ENCODE measurements at regions not wholly inside any gene's neighbourhood (a gene's known extent, or its start where the extent isn't known, plus 50 kb on each side); places are given as distances from the start of the nearest gene placed in this dataset.
A peak's percentile ranks its signal among the peaks of the same experiment; 100 is the strongest.
"Not testable (repeated sequence)": the region's sequence is repeated elsewhere in the genome, so short reads cannot be mapped to it uniquely, and the experiment has no call there.

DNA sequence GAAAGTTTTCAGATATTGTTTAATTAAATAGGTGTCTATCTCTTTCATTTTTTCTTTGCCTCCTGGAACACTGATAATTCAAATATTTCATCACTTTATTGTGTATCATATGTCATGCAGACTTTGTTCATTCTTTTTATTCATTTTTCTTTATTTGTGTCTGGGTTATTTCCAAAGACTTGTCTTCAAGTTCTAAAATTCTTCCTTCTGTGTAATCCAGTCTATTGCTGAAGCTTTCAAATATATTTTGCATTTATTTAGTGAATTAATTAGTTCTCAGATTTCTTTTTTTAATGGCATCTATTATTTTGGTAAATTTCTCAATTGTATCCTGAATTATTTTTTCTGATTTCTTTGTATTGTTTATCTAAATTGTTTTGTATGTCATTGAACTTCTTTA is 70.1 kb downstream of the ZNF330 start:
- peaks cover 3% of the 10 kb centered on the region for H3K9me3 Mint-ChIP-seq
- H3K4me1 Mint-ChIP-seq, result no peaks in the 10 kb centered on the region
- H3K36me3 Mint-ChIP-seq, result no peaks in the 10 kb centered on the region
- ATAC-seq, result no peak
- H3K27ac Mint-ChIP-seq, result no peak overlapping the region
- no peak overlapping the region for H3K4me3 Mint-ChIP-seq
- no peak for DNase-seq (ENCODE audit: low spot score in 2 of 2)

DNA sequence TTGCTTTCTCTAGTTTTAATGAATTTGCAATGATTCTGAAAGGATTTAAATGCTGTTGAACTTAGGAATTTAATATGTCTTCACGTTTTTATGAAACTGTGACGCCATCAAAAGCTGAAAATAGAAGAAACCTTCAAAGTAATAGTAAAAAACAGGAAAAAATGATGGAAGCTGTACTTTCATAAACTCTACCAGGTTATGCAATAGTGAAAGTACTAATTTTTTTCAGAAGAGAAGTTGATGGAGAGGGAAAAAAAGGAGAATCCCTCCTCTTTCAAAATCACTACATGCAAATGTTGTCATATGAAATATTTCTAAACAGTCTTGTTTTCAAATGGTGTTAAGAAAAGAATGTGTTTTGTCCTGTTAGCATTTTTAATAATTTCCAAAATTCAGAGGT is 73.6 kb downstream of the ZNF330 start:
- H3K9me3 Mint-ChIP-seq, result peaks cover 3% of the 10 kb centered on the region
- H3K4me3 Mint-ChIP-seq, result no peak overlapping the region
- ATAC-seq (no peak), DNase-seq (ENCODE audit: low spot score in 2 of 2) (no peak)
- H3K4me1 Mint-ChIP-seq, result no peaks in the 10 kb centered on the region
- H3K36me3 Mint-ChIP-seq, result no peaks in the 10 kb centered on the region
- no peak overlapping the region for H3K27ac Mint-ChIP-seq

- Mint-ChIP-seq H3K4me3 (no peak overlapping the region), H3K4me1 (no peaks in the 10 kb centered on the region), H3K36me3 (no peaks in the 10 kb centered on the region), H3K9me3 (no peaks in the 10 kb centered on the region), H3K27ac (no peak overlapping the region)
- ATAC-seq (no peak), DNase-seq (ENCODE audit: low spot score in 2 of 2) (no peak)
Observed at GRCh38 chr4:141301216-141301615, 80.5 kb downstream of the ZNF330 start.

GRCh38 chr4:141302924-141303323 is 82.2 kb downstream of the ZNF330 start:
- Mint-ChIP-seq H3K4me1 (peaks cover 12% of the 10 kb centered on the region), H3K4me3 (no peak overlapping the region), H3K27ac (no peak overlapping the region), H3K36me3 (no peaks in the 10 kb centered on the region), H3K9me3 (no peaks in the 10 kb centered on the region)
- no peak for ATAC-seq
- DNase-seq (ENCODE audit: low spot score in 2 of 2), result no peak

- DNase-seq (ENCODE audit: low spot score in 2 of 2), result no peak
- no peak for ATAC-seq
- Mint-ChIP-seq H3K27ac (no peak overlapping the region), H3K9me3 (no peaks in the 10 kb centered on the region), H3K4me3 (no peak overlapping the region), H3K4me1 (peaks cover 14% of the 10 kb centered on the region), H3K36me3 (no peaks in the 10 kb centered on the region)
Observed at GRCh38 chr4:141304346-141304745, 83.7 kb downstream of the ZNF330 start.

DNA sequence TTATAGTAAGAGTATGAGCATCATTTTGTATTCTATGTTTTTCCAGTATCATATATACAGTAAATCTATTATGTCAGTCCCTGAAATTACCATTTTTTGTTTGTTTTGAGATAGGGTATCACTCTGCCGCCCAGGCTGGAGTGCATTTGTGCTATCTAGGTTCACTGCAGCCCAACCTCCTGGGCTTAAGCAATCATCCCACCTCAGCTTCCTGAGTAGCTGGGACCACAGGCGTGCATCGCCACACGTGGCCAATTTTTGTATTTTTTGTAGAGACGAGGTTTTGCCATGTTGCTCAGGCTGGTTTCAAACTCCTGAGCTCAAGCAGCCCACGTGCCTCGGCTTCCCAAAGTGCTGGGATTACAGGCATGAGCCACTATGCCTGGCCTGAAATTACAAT is 85.6 kb downstream of the ZNF330 start:
- Mint-ChIP-seq H3K4me3 (no peak overlapping the region), H3K4me1 (peaks cover 14% of the 10 kb centered on the region), H3K27ac (no peak overlapping the region), H3K9me3 (no peaks in the 10 kb centered on the region), H3K36me3 (no peaks in the 10 kb centered on the region)
- DNase-seq (ENCODE audit: low spot score in 2 of 2) (no peak), ATAC-seq (no peak)

DNA sequence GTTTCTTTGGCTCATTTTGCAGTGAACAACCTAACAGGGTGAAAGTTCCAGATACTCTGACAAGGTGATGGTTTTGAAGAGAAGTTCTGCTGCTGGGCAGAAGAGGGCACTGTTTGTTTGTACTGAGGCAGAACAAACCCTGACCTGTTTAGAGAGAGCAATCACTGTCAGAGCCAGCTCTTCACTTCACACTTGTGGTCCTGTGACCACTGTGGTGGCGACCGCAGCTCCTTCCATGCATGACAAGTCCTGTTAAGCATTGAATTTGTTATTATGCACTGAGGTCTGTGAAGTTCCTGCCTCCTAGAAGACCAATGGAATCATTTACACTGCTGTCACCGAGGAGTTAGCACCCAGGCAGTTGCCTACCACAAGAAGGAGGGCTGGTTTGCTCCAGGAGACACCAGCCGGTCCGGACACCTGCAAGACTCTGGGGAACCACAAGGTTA is 86.6 kb downstream of the ZNF330 start:
- H3K4me1 Mint-ChIP-seq, result peaks cover 14% of the 10 kb centered on the region
- no peak overlapping the region for H3K4me3 Mint-ChIP-seq

DNA sequence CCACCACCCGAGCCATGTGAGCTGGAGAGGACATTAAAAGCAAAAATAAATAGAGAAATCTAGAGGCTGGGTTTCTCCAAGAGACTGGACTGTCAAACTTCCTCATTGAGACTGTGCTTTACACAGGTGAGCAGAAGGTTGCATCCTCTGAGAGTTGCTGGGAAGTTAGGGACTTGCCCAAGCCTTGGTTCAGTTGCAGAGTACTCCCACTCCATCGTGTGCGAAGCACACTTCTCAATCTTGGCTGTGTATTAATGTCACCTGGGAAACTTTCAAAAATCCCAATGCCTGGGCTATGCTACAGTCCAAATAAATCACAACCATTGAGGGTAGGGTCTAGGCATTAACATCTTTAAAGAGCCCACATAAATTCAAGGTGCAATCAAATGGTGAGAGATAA is 89.2 kb downstream of the ZNF330 start:
- Mint-ChIP-seq H3K4me1 (peaks cover 14% of the 10 kb centered on the region), H3K36me3 (no peaks in the 10 kb centered on the region), H3K4me3 (no peak overlapping the region), H3K27ac (no peak overlapping the region), H3K9me3 (no peaks in the 10 kb centered on the region)
- ATAC-seq (no peak), DNase-seq (ENCODE audit: low spot score in 2 of 2) (no peak)

More for the DNA sequence above, 86.6 kb downstream of the ZNF330 start:
- H3K9me3 Mint-ChIP-seq, result no peaks in the 10 kb centered on the region
- ATAC-seq (peak; percentile 100), DNase-seq (ENCODE audit: low spot score in 2 of 2) (peak; percentile 55 to 83)
- peak overlapping the region; percentile 36 for H3K27ac Mint-ChIP-seq
- H3K36me3 Mint-ChIP-seq, result no peaks in the 10 kb centered on the region

DNA sequence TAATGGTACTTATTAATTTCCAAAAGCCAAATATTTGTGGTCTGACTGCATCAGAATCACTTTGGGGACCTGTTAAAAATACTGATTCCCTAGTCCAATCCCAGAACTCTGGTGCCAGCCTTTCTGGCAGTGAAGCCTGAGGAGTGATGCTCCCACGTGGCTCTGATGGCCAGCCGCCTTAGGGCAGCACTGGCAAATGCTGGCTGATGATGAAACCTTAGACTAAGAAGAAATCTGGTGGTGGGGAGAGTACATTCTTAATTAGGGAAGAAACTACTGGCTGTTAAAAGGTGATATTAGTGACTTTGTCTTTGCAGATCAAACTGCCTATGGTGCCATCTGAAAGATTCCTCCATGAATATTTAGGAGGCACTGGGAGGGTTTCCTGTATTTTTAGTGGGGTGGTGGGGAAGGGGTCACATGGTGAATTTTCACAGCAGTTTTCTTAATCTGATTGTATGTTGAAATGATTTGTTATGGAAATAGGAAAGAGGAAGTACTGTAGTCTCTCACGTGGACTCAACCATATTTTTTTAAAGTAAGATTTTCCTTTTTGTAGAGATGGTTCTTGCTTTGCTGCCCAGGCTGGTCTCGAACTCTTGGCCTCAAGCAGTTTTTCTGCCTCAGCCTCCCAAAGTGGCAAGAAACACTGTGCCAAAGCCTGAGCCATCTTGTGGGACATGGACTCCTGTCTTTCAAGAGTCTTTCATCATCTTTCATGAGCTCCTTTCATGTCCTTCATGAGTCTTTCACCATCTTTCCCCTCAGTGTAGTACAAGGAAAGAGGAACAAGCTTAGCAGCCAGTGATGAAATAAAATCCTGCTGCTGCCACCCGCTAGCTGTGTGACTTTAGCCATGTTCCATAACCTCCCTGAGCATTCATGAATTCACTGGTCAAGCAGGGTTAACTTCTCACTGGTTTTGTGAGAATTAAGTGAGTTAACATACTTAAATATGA is 90.8 kb downstream of the ZNF330 start:
- ATAC-seq (no peak), DNase-seq (ENCODE audit: low spot score in 2 of 2) (no peak)
- H3K4me3 Mint-ChIP-seq, result no peak overlapping the region
- no peaks in the 10 kb centered on the region for H3K36me3 Mint-ChIP-seq
- no peaks in the 10 kb centered on the region for H3K9me3 Mint-ChIP-seq
- peaks cover 14% of the 10 kb centered on the region for H3K4me1 Mint-ChIP-seq
- no peak overlapping the region for H3K27ac Mint-ChIP-seq

GRCh38 chr4:141314627-141315026 is 93.9 kb downstream of the ZNF330 start:
- Mint-ChIP-seq H3K4me1 (no peaks in the 10 kb centered on the region), H3K4me3 (no peak overlapping the region), H3K9me3 (no peaks in the 10 kb centered on the region), H3K36me3 (no peaks in the 10 kb centered on the region), H3K27ac (no peak overlapping the region)
- no peak for ATAC-seq
- no peak for DNase-seq (ENCODE audit: low spot score in 2 of 2)

DNA sequence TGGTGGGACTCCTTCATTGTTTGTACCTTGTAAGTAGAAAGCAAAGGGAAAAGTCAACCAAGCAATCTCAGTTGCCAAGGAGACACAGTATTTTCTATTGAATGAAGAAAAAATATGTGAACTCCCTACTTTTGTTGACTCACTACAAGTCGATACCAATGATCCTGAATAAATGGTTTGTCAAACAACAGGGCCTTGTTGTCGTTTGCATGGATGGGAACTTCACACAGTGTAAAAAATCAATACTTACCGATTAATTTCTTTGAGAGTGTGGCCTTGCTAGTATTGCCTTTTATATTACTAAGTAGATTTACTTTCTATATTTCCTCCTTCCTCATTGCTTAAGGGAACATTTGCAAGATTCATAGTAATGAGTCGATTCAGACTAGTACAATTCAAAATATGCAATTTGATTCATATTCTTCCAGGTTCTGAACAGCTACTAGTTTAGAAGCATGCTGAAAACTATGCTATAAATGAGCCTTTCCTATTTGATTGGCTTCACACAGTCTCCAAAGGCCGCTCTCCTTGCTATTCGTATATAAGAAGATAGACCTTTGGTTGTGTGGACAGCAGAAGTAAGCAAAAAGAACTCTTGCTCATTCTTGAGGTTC is 108.0 kb downstream of the ZNF330 start:
- no peaks in the 10 kb centered on the region for H3K36me3 Mint-ChIP-seq
- no peaks in the 10 kb centered on the region for H3K4me1 Mint-ChIP-seq
- H3K27ac Mint-ChIP-seq, result no peak overlapping the region
- H3K4me3 Mint-ChIP-seq, result no peak overlapping the region
- ATAC-seq (no peak), DNase-seq (ENCODE audit: low spot score in 2 of 2) (no peak)
- H3K9me3 Mint-ChIP-seq, result no peaks in the 10 kb centered on the region

DNA sequence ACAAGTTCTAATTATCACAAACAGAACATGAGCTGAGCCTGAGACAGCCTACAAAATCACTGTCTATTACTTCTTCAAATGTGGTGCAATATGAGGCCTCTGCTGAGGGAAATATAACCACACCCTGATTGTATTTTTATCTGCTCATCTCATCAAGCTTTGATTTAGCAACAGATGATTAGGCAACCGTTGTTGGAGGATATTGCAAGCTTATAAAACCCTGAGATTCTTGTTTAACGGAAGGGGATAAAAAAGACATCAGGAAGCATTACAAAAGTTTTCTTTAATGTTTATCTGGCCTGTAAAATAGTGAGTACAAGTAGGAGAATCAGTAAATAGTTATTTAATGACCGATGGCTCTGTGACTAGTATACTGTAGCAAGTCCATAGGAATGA is 108.5 kb downstream of the ZNF330 start:
- H3K27ac Mint-ChIP-seq, result no peak overlapping the region
- H3K9me3 Mint-ChIP-seq, result no peaks in the 10 kb centered on the region
- no peak overlapping the region for H3K4me3 Mint-ChIP-seq
- ATAC-seq (no peak), DNase-seq (ENCODE audit: low spot score in 2 of 2) (no peak)
- H3K4me1 Mint-ChIP-seq, result no peaks in the 10 kb centered on the region
- H3K36me3 Mint-ChIP-seq, result no peaks in the 10 kb centered on the region

GRCh38 chr4:141330616-141331015 is 109.9 kb downstream of the ZNF330 start:
- DNase-seq (ENCODE audit: low spot score in 2 of 2) (no peak), ATAC-seq (no peak)
- no peaks in the 10 kb centered on the region for H3K36me3 Mint-ChIP-seq
- no peak overlapping the region for H3K4me3 Mint-ChIP-seq
- no peaks in the 10 kb centered on the region for H3K9me3 Mint-ChIP-seq
- H3K27ac Mint-ChIP-seq, result no peak overlapping the region
- no peaks in the 10 kb centered on the region for H3K4me1 Mint-ChIP-seq

DNA sequence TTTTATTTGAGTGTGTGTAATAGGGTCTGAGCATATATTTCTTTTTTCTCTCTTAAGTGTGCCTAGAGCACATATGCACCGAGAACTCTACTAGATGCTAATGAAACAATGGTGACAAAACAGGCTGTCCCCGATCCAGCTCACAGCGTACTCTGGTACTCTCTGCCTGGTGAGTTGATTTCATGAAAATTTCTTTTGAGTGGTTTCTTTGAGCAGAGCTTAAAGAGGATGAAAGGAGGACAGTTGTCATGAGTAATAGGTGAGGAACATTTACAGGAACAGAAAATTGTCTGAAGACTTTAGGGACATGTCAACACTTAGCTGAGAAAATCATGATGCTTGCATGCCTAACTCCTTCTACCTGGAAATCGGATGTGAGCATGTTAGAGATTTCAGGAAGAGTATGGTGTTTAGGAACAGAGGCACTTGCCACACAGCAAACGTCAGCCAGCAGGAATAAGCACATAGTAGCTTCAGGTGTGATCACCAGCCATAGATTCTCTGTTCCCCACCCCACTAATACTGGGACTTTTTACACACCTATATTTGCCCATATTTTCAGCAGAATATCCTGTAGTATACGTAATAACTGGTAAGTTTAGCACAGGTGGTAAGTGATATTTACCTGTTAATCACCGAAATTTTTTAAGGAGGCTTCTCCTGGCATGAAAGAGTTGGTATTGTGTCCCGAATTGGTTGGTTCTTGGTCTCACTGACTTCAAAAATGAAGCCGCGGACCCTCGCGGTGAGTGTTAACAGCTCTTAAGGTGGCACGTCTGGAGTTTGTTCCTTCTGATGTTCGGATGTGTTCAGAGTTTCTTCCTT is 111.1 kb downstream of the ZNF330 start:
- Mint-ChIP-seq H3K4me3 (no peak overlapping the region), H3K36me3 (no peaks in the 10 kb centered on the region), H3K27ac (no peak overlapping the region)

DNA sequence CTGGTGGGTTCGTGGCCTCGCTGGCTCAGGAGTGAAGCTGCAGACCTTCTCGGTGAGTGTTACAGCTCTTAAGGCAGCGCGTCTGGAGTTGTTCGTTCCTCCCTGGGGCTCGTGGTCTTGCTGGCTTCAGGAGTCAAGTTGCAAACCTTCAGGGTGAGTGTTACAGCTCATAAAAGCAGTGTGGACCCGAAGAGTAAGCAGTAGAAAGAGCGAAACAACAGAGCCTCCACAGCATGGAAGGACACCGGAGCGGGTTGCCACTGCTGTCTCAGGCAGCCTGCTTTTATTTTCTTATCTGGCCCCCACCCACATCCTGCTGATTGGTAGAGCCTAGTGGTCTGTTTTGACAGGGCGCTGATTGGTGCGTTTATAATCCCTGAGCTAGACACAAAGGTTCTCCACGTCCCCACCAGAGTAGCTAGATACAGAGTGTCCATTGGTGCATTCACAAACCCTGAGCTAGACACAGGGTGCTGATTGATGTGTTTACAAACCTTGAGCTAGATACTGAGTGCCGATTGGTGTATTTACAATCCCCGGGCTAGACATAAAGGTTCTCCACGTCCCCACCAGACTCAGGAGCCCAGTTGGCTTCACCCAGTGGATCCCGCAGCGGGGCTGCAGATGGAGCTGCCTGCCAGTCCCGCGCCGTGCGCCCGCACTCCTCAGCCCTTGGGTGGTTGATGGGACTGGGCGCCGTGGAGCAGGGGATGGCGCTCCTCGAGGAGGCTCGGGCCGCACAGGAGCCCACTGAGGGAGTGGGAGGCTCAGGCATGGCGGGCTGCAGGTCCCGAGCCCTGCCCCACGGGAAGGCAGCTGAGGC is 111.9 kb downstream of the ZNF330 start:
- DNase-seq (ENCODE audit: low spot score in 2 of 2); H3K4me1 Mint-ChIP-seq; H3K27ac Mint-ChIP-seq; H3K36me3 Mint-ChIP-seq; H3K4me3 Mint-ChIP-seq; H3K9me3 Mint-ChIP-seq; ATAC-seq: not testable (repeated sequence)

More for the DNA sequence above, 111.1 kb downstream of the ZNF330 start:
- ATAC-seq, result no peak
- Mint-ChIP-seq H3K4me1 (no peaks in the 10 kb centered on the region), H3K9me3 (no peaks in the 10 kb centered on the region)
- no peak for DNase-seq (ENCODE audit: low spot score in 2 of 2)

All from stimulated activated effector memory CD8-positive, alpha-beta T cell treated with anti-CD3 and anti-CD28 coated beads, Interleukin-12 subunit alpha, Interleukin-12 subunit beta, amount 100 ng/mL, for 72 hours (primary cell).